Stomach (tissue), 4 donors: ENCODE measurements at regions not wholly inside any gene's neighbourhood (a gene's known extent, or its start where the extent isn't known, plus 50 kb on each side); places are given as distances from the start of the nearest gene placed in this dataset.

Source experiments
- POLR2A ChIP-seq, 4 donors: fragments of 450-650 bp; IDR thresholded peaks; one replicate each; pipeline ENCODE4 v1.6.1; 2016; ENCODE audit warnings: antibody characterized with exemption in 4 of 4, control low read depth in 2 of 4, mild to moderate bottlenecking in 1 of 4, moderate library complexity in 1 of 4
- POLR2AphosphoS5 ChIP-seq, 3 donors: sonication (generic); formaldehyde crosslinking; IDR thresholded peaks; one replicate each; pipeline ENCODE4 v1.6.1; 2016; ENCODE audit warnings: antibody characterized with exemption in 3 of 3
- TF ChIP-seq, protein P1 (sequence below), 7 experiments: fragments of 450-650 bp in 4 of 7; fragments of 200-600 bp in 3 of 7; sonication (generic) in 3 of 7; IDR thresholded peaks; one replicate each; pipeline ENCODE4 v1.5.1; 2016 to 2019; ENCODE audit warnings: antibody characterized with exemption in 7 of 7, control low read depth in 2 of 7, mild to moderate bottlenecking in 1 of 7

DNA sequence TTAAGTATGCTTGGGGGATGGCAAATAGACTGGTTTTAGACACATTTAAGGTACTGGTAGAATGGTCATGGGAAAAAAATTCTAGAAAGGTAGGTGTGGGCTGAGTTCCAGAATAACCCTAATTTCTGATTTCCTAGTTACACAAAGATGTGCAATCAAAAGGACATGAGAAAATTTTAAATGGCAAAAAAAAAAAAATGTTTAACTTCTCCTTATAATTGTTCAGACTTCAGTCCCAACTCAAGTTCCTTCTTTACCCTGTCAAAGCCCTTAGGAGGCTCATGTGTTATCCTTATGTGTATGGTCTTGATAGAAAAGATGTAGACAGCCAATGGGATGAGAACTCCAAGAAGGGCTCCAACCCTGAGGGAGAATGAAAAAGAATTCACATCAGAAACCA, 153.3 kb upstream of the PLEKHG7 start:
- TF ChIP-seq, protein P1, sequence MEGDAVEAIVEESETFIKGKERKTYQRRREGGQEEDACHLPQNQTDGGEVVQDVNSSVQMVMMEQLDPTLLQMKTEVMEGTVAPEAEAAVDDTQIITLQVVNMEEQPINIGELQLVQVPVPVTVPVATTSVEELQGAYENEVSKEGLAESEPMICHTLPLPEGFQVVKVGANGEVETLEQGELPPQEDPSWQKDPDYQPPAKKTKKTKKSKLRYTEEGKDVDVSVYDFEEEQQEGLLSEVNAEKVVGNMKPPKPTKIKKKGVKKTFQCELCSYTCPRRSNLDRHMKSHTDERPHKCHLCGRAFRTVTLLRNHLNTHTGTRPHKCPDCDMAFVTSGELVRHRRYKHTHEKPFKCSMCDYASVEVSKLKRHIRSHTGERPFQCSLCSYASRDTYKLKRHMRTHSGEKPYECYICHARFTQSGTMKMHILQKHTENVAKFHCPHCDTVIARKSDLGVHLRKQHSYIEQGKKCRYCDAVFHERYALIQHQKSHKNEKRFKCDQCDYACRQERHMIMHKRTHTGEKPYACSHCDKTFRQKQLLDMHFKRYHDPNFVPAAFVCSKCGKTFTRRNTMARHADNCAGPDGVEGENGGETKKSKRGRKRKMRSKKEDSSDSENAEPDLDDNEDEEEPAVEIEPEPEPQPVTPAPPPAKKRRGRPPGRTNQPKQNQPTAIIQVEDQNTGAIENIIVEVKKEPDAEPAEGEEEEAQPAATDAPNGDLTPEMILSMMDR (IDR thresholded peaks at IDR 0.05) = no peak
- TF ChIP-seq POLR2A (IDR thresholded peaks at IDR 0.05) = no peak
- no peak for TF ChIP-seq POLR2AphosphoS5 (IDR thresholded peaks at IDR 0.05)
